Astrocyte (in vitro differentiated cells and primary cell): ENCODE measurements at regions not wholly inside any gene's neighbourhood (a gene's known extent, or its start where the extent isn't known, plus 50 kb on each side); places are given as distances from the start of the nearest gene placed in this dataset.

ENCODE experiments used
- DNase-seq: peaks from one replicate; pipeline ENCODE4 v3.0.0-alpha.2; 2010; ENCODE audit warnings: low read depth
- FAIRE-seq: peaks from 2 replicates; lab custom pipeline; 2011; peaks lifted over from hg19 to GRCh38; lab: Jason Lieb, UNC
- H2AFZ ChIP-seq: 2 replicates; pipeline ENCODE4 v1.6.0; 2012; ENCODE audit warnings: low read depth, low read length, inconsistent platforms
- H3K27ac ChIP-seq: 2 replicates; pipeline ENCODE4 v1.5.1; 2011; ENCODE audit warnings: low read depth, low read length, inconsistent platforms
- H3K27me3 ChIP-seq: 2 replicates; pipeline ENCODE4 v1.6.0; 2011; ENCODE audit warnings: low read length, inconsistent platforms; ENCODE audit not compliant: insufficient read depth
- H3K36me3 ChIP-seq: 2 replicates; pipeline ENCODE4 v1.5.1; 2011; ENCODE audit warnings: low read length, inconsistent platforms; ENCODE audit not compliant: insufficient read depth
- H3K4me1 ChIP-seq: 2 replicates; pipeline ENCODE4 v1.5.1; 2011; ENCODE audit warnings: low read length, inconsistent platforms; ENCODE audit not compliant: insufficient read depth
- H3K4me2 ChIP-seq: 2 replicates; pipeline ENCODE4 v1.6.0; 2012; ENCODE audit warnings: low read length, inconsistent platforms
- H3K4me3 ChIP-seq: 2 replicates; pipeline ENCODE4 v1.5.1; 2011; ENCODE audit warnings: low read depth, mild to moderate bottlenecking, low read length, inconsistent platforms; ENCODE audit not compliant: insufficient read depth
- H3K79me2 ChIP-seq: 2 replicates; pipeline ENCODE4 v1.6.0; 2012; ENCODE audit warnings: mild to moderate bottlenecking, low read length, inconsistent platforms; ENCODE audit not compliant: insufficient read depth
- H3K9ac ChIP-seq: 2 replicates; pipeline ENCODE4 v1.6.0; 2012; ENCODE audit warnings: mild to moderate bottlenecking, low read length, inconsistent platforms
- H3K9me3 ChIP-seq: 2 replicates; pipeline ENCODE4 v1.5.1; 2012; ENCODE audit warnings: low read depth, mild to moderate bottlenecking, low read length, inconsistent platforms; ENCODE audit not compliant: insufficient read depth
- H4K20me1 ChIP-seq: 2 replicates; pipeline ENCODE4 v1.6.0; 2012; ENCODE audit warnings: low read length, inconsistent platforms; ENCODE audit not compliant: insufficient read depth
- H3K27ac Mint-ChIP-seq: one replicate; pipeline ENCODE4 v1.8.0; 2021; ENCODE audit warnings: mild to moderate bottlenecking, mixed read lengths; ENCODE audit not compliant: unreplicated experiment
- H3K27me3 Mint-ChIP-seq: one replicate; pipeline ENCODE4 v1.8.0; 2021; ENCODE audit warnings: low read depth, mixed read lengths; ENCODE audit not compliant: unreplicated experiment
- H3K36me3 Mint-ChIP-seq: one replicate; pipeline ENCODE4 v1.8.0; 2021; ENCODE audit warnings: low read depth, mixed read lengths; ENCODE audit not compliant: unreplicated experiment
- H3K4me1 Mint-ChIP-seq: one replicate; pipeline ENCODE4 v1.8.0; 2021; ENCODE audit warnings: low read depth, mixed read lengths; ENCODE audit not compliant: unreplicated experiment
- H3K4me3 Mint-ChIP-seq: one replicate; pipeline ENCODE4 v1.8.0; 2021; ENCODE audit warnings: mild to moderate bottlenecking, moderate library complexity, mixed read lengths; ENCODE audit not compliant: unreplicated experiment
- H3K9me3 Mint-ChIP-seq: one replicate; pipeline ENCODE4 v1.8.0; 2021; ENCODE audit warnings: mild to moderate bottlenecking, mixed read lengths; ENCODE audit not compliant: unreplicated experiment
- EZH2 ChIP-seq: IDR thresholded peaks from 2 replicates; pipeline ENCODE4 v1.6.1; 2012; ENCODE audit warnings: mild to moderate bottlenecking, low read length, inconsistent platforms; ENCODE audit not compliant: insufficient read depth
- TF ChIP-seq, protein P1 (sequence below): IDR thresholded peaks from 2 replicates; pipeline ENCODE4 v1.5.1; 2011; ENCODE audit warnings: low read depth, mild to moderate bottlenecking, inconsistent platforms, low read length, moderate library complexity; ENCODE audit not compliant: insufficient read depth

DNA sequence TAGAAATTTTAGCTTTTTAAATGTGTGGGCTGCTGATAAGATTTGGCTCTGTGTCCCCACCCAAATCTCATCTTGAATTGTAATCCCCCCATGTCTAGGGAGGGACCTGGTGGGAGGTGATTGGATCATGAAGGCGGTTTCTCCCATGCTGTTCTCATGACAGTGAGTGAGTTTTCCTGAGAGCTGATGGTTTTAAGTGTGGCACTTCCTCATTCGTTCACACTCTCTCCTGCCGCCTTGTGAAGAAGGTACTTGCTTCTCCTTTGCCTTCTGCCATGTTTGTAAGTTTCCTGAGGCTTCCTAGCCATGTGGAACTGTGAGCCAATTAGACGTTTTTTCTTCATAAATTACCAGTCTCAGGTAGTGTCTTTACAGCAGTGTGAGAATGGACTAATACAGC is 127.8 kb upstream of the MVB12B start:
- TF ChIP-seq, protein P1, sequence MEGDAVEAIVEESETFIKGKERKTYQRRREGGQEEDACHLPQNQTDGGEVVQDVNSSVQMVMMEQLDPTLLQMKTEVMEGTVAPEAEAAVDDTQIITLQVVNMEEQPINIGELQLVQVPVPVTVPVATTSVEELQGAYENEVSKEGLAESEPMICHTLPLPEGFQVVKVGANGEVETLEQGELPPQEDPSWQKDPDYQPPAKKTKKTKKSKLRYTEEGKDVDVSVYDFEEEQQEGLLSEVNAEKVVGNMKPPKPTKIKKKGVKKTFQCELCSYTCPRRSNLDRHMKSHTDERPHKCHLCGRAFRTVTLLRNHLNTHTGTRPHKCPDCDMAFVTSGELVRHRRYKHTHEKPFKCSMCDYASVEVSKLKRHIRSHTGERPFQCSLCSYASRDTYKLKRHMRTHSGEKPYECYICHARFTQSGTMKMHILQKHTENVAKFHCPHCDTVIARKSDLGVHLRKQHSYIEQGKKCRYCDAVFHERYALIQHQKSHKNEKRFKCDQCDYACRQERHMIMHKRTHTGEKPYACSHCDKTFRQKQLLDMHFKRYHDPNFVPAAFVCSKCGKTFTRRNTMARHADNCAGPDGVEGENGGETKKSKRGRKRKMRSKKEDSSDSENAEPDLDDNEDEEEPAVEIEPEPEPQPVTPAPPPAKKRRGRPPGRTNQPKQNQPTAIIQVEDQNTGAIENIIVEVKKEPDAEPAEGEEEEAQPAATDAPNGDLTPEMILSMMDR, result no peak
- TF ChIP-seq EZH2, result no peak
- DNase-seq (no peak), FAIRE-seq (no peak)
- H3K4me1 Mint-ChIP-seq, result no peaks in the 10 kb centered on the region
- H3K27me3 Mint-ChIP-seq, result no peaks in the 10 kb centered on the region
- H3K9me3 ChIP-seq, result no peaks in the 10 kb centered on the region
- H3K79me2 ChIP-seq, result no peaks in the 10 kb centered on the region
- H3K36me3 Mint-ChIP-seq, result peaks cover 1% of the 10 kb centered on the region
- no peak overlapping the region for H3K9ac ChIP-seq
- no peaks in the 10 kb centered on the region for H3K4me1 ChIP-seq
- H3K4me2 ChIP-seq, result no peak overlapping the region
- H2AFZ ChIP-seq, result no peak overlapping the region
- no peaks in the 10 kb centered on the region for H4K20me1 ChIP-seq
- H3K4me3 Mint-ChIP-seq, result no peak overlapping the region
- H3K9me3 Mint-ChIP-seq, result peaks cover 2% of the 10 kb centered on the region
- H3K27ac ChIP-seq, result no peak overlapping the region
- no peaks in the 10 kb centered on the region for H3K36me3 ChIP-seq
- H3K27ac Mint-ChIP-seq, result no peak overlapping the region
- H3K4me3 ChIP-seq, result no peak overlapping the region
- H3K27me3 ChIP-seq, result peaks cover 8% of the 10 kb centered on the region

DNA sequence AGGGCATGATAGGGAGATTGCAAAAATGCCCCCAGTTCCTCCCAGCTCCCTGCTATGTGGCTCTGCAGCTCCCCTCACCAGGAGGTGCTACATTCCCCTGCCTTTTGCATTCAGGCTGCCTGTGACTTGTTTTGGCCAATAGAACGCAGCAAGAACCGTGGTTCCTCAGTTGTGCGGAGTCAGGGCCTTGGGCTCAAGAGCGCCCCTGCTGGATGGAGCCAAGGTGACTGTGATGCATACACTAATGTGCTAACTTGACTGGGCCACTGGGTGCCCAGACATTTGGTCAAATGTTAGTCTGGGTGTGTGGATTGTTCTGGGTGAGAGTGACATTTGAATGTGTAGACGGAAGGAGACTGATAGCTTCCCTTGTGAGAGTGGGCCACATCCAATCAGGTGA is 123.3 kb upstream of the MVB12B start:
- Mint-ChIP-seq H3K9me3 (peaks cover 2% of the 10 kb centered on the region), H3K27me3 (peaks cover 8% of the 10 kb centered on the region), H3K27ac (peak overlapping the region; percentile 18), H3K4me3 (no peak overlapping the region), H3K36me3 (peaks cover 1% of the 10 kb centered on the region), H3K4me1 (no peaks in the 10 kb centered on the region)
- Histone ChIP-seq H3K4me1 (no peaks in the 10 kb centered on the region), H2AFZ (no peak overlapping the region), H4K20me1 (no peaks in the 10 kb centered on the region), H3K27me3 (peaks cover 6% of the 10 kb centered on the region), H3K4me2 (no peak overlapping the region), H3K4me3 (no peak overlapping the region), H3K9me3 (no peaks in the 10 kb centered on the region), H3K79me2 (no peaks in the 10 kb centered on the region), H3K9ac (no peak overlapping the region), H3K36me3 (no peaks in the 10 kb centered on the region), H3K27ac (no peak overlapping the region)
- DNase-seq (no peak), FAIRE-seq (no peak)
- TF ChIP-seq, protein P1, result no peak
- no peak for TF ChIP-seq EZH2

DNA sequence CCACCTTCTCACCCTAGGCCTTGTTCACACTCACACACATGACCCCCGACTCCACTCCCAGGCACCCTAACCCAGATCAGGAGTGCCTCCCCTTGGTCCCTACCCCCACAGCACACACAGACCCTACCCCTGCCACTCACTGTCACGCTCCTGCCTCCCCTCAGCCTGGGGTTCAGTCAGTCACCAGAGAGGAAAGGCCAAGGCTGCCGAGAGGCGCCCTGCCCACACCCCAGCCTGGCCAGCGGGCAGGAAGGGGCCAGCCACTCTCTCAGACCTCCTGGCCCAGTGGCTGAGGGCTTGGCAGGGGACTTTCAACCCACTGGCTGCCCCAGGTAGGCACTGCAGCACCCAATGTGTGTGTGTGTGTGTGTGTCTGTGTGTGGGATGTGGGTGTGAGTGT is 122.4 kb upstream of the MVB12B start:
- H3K27ac ChIP-seq, result no peak overlapping the region
- H3K4me1 Mint-ChIP-seq, result no peaks in the 10 kb centered on the region
- no peak for DNase-seq
- H3K79me2 ChIP-seq, result no peaks in the 10 kb centered on the region
- H3K27me3 Mint-ChIP-seq, result peaks cover 16% of the 10 kb centered on the region
- no peaks in the 10 kb centered on the region for H4K20me1 ChIP-seq
- H3K27me3 ChIP-seq, result peaks cover 7% of the 10 kb centered on the region
- no peak overlapping the region for H2AFZ ChIP-seq
- peaks cover 2% of the 10 kb centered on the region for H3K9me3 Mint-ChIP-seq
- no peak overlapping the region for H3K4me2 ChIP-seq
- H3K4me1 ChIP-seq, result no peaks in the 10 kb centered on the region
- H3K9ac ChIP-seq, result no peak overlapping the region
- H3K4me3 ChIP-seq, result no peak overlapping the region
- FAIRE-seq, result no peak
- peaks cover 1% of the 10 kb centered on the region for H3K36me3 Mint-ChIP-seq
- H3K27ac Mint-ChIP-seq, result no peak overlapping the region
- TF ChIP-seq EZH2, result no peak
- TF ChIP-seq, protein P1, result no peak
- no peak overlapping the region for H3K4me3 Mint-ChIP-seq
- H3K9me3 ChIP-seq, result no peaks in the 10 kb centered on the region
- no peaks in the 10 kb centered on the region for H3K36me3 ChIP-seq
